ENCODE measurements at regions not wholly inside any gene's neighbourhood (a gene's known extent, or its start where the extent isn't known, plus 50 kb on each side); places are given as distances from the start of the nearest gene placed in this dataset.
"Not testable (repeated sequence)": the region's sequence is repeated elsewhere in the genome, so short reads cannot be mapped to it uniquely, and the experiment has no call there.

DNA sequence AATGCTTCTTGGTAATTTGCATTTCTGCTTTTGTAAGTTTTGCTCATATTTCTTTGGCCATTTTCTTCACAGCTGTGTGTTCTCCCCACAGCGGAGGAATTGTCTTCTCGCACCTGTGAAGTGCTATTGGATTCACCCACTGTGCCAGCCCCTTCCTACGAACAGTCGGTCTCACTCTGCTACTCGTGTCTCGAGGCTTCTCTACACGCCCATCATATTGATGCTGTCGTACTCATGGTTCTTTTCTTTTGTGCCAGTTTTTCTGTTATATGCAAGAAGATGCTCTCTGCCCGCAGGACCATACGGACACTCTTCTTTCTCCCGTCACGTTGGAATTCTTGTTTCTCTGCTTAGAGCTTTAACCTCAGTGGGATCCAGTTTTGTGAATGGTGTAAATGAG lies 200.3 kb downstream of the DLL1 start:
- H4K20me1 ChIP-seq (ENCODE audit: low read depth, low read length): no peaks in the 10 kb centered on the region
- no peaks in the 10 kb centered on the region for H3K27me3 ChIP-seq (ENCODE audit: low read length)
- no peak overlapping the region for H3K9ac ChIP-seq (ENCODE audit: low read length)
- H3K4me2 ChIP-seq (ENCODE audit: low read depth, low read length, poor library complexity, severe bottlenecking): no peak overlapping the region
- no peak overlapping the region for H3K27ac ChIP-seq (ENCODE audit: low read depth, low read length)
- no peaks in the 10 kb centered on the region for H3K36me3 ChIP-seq (ENCODE audit: low read length)
- no peaks in the 10 kb centered on the region for H3K79me2 ChIP-seq (ENCODE audit: insufficient read depth, low read length)
- no peak for TF ChIP-seq EZH2phosphoT487 (conservative IDR thresholded peaks at IDR 0.05; ENCODE audit: low read length)
- H3F3A ChIP-seq (ENCODE audit: insufficient read depth): no peaks in the 10 kb centered on the region
- no peaks in the 10 kb centered on the region for H3K9me3 ChIP-seq (ENCODE audit: insufficient read depth, low read length)
- no peaks in the 10 kb centered on the region for H3K9me2 ChIP-seq (replicated peaks; ENCODE audit: insufficient read depth, low read length)
- H3K4me3 ChIP-seq (ENCODE audit: insufficient read depth, low read length, poor library complexity, severe bottlenecking): no peak overlapping the region
- no peak overlapping the region for H2AFZ ChIP-seq (ENCODE audit: low read depth, low read length, severe bottlenecking)

DNA sequence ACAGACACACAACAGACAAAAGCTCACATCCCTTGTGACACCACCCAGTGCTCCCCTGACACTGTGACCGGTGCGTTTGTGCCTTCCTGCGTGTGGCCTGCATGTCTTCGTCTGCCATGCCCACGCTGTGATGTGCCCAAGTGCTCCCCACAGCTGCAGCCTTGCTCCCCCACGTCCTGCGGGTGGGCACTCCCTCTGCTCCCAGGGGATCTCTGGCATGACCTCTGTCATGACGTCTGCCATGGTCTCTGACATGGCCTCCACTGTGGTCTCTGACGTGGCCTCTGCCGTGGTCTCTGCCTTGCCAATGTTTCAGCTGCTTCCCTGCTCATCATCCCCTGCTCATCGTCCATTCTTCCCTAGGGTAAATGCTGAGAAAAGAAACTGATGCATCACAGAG lies 200.9 kb downstream of the DLL1 start:
- no peak for TF ChIP-seq EZH2phosphoT487 (conservative IDR thresholded peaks at IDR 0.05; ENCODE audit: low read length)
- Histone ChIP-seq H3K27me3 (ENCODE audit: low read length) (no peaks in the 10 kb centered on the region), H3K27ac (ENCODE audit: low read depth, low read length) (no peak overlapping the region), H3K4me2 (ENCODE audit: low read depth, low read length, poor library complexity, severe bottlenecking) (no peak overlapping the region), H2AFZ (ENCODE audit: low read depth, low read length, severe bottlenecking) (no peak overlapping the region), H4K20me1 (ENCODE audit: low read depth, low read length) (no peaks in the 10 kb centered on the region), H3K36me3 (ENCODE audit: low read length) (no peaks in the 10 kb centered on the region), H3K79me2 (ENCODE audit: insufficient read depth, low read length) (no peaks in the 10 kb centered on the region), H3F3A (ENCODE audit: insufficient read depth) (no peaks in the 10 kb centered on the region), H3K9ac (ENCODE audit: low read length) (no peak overlapping the region), H3K9me2 (replicated peaks; ENCODE audit: insufficient read depth, low read length) (no peaks in the 10 kb centered on the region), H3K9me3 (ENCODE audit: insufficient read depth, low read length) (no peaks in the 10 kb centered on the region), H3K4me3 (ENCODE audit: insufficient read depth, low read length, poor library complexity, severe bottlenecking) (no peak overlapping the region)

- TF ChIP-seq CTCF (IDR thresholded peaks at IDR 0.05; ENCODE audit: insufficient read depth, low read length, poor library complexity, severe bottlenecking) (no peak), EZH2phosphoT487 (conservative IDR thresholded peaks at IDR 0.05; ENCODE audit: low read length) (no peak)
- no peaks in the 10 kb centered on the region for H4K20me1 ChIP-seq (ENCODE audit: low read depth, low read length)
- H3F3A ChIP-seq (ENCODE audit: insufficient read depth): no peaks in the 10 kb centered on the region
- no peak overlapping the region for H3K4me2 ChIP-seq (ENCODE audit: low read depth, low read length, poor library complexity, severe bottlenecking)
- no peaks in the 10 kb centered on the region for H3K79me2 ChIP-seq (ENCODE audit: insufficient read depth, low read length)
- H3K27me3 ChIP-seq (ENCODE audit: low read length): no peaks in the 10 kb centered on the region
- no peak overlapping the region for H2AFZ ChIP-seq (ENCODE audit: low read depth, low read length, severe bottlenecking)
- H3K9me2 ChIP-seq (replicated peaks; ENCODE audit: insufficient read depth, low read length): no peaks in the 10 kb centered on the region
- no peak overlapping the region for H3K27ac ChIP-seq (ENCODE audit: low read depth, low read length)
- no peak overlapping the region for H3K4me3 ChIP-seq (ENCODE audit: insufficient read depth, low read length, poor library complexity, severe bottlenecking)
- no peak overlapping the region for H3K9ac ChIP-seq (ENCODE audit: low read length)
- no peaks in the 10 kb centered on the region for H3K9me3 ChIP-seq (ENCODE audit: insufficient read depth, low read length)
- H3K36me3 ChIP-seq (ENCODE audit: low read length): no peaks in the 10 kb centered on the region
These were observed 202.3 kb downstream of the DLL1 start for GRCh38 chr6:170088582-170088955.

GRCh38 chr6:170087941-170088581 lies 202.8 kb downstream of the DLL1 start:
- H3K4me3 ChIP-seq (ENCODE audit: insufficient read depth, low read length, poor library complexity, severe bottlenecking): no peak overlapping the region
- no peak overlapping the region for H3K4me2 ChIP-seq (ENCODE audit: low read depth, low read length, poor library complexity, severe bottlenecking)

DNA sequence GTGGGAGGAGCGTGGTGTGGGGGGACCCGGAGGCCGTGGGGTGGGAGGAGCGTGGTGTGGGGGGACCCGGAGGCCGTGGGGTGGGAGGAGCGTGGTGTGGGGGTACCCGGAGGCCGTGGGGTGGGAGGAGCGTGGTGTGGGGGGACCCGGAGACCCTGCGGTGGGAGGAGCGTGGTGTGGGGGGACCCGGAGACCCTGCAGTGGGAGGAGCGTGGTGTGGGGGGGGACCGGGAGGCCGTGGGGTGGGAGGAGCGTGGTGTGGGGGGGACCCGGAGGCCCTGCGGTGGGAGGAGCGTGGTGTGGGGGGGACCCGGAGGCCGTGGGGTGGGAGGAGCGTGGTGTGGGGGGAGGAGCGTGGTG lies 203.5 kb downstream of the DLL1 start:
- not testable (repeated sequence) for H3K9me3 ChIP-seq (ENCODE audit: insufficient read depth, low read length); H3K9ac ChIP-seq (ENCODE audit: low read length)

More at GRCh38 chr6:170087941-170088581, 202.8 kb downstream of the DLL1 start:
- no peaks in the 10 kb centered on the region for H3F3A ChIP-seq (ENCODE audit: insufficient read depth)
- TF ChIP-seq CTCF (IDR thresholded peaks at IDR 0.05; ENCODE audit: insufficient read depth, low read length, poor library complexity, severe bottlenecking) (no peak), EZH2phosphoT487 (conservative IDR thresholded peaks at IDR 0.05; ENCODE audit: low read length) (no peak)
- H3K27me3 ChIP-seq (ENCODE audit: low read length): no peaks in the 10 kb centered on the region
- no peak overlapping the region for H3K27ac ChIP-seq (ENCODE audit: low read depth, low read length)
- no peaks in the 10 kb centered on the region for H3K36me3 ChIP-seq (ENCODE audit: low read length)
- no peaks in the 10 kb centered on the region for H4K20me1 ChIP-seq (ENCODE audit: low read depth, low read length)
- no peaks in the 10 kb centered on the region for H3K9me2 ChIP-seq (replicated peaks; ENCODE audit: insufficient read depth, low read length)
- no peaks in the 10 kb centered on the region for H3K9me3 ChIP-seq (ENCODE audit: insufficient read depth, low read length)
- no peak overlapping the region for H2AFZ ChIP-seq (ENCODE audit: low read depth, low read length, severe bottlenecking)
- H3K79me2 ChIP-seq (ENCODE audit: insufficient read depth, low read length): no peaks in the 10 kb centered on the region
- H3K9ac ChIP-seq (ENCODE audit: low read length): no peak overlapping the region

More for the DNA sequence above, 203.5 kb downstream of the DLL1 start:
- not testable (repeated sequence) for H3K4me2 ChIP-seq (ENCODE audit: low read depth, low read length, poor library complexity, severe bottlenecking); H3K27ac ChIP-seq (ENCODE audit: low read depth, low read length); H3K27me3 ChIP-seq (ENCODE audit: low read length); H3K9me2 ChIP-seq (replicated peaks; ENCODE audit: insufficient read depth, low read length); H3K4me3 ChIP-seq (ENCODE audit: insufficient read depth, low read length, poor library complexity, severe bottlenecking); H3F3A ChIP-seq (ENCODE audit: insufficient read depth); H4K20me1 ChIP-seq (ENCODE audit: low read depth, low read length); H2AFZ ChIP-seq (ENCODE audit: low read depth, low read length, severe bottlenecking); H3K36me3 ChIP-seq (ENCODE audit: low read length); H3K79me2 ChIP-seq (ENCODE audit: insufficient read depth, low read length)

Measured in SU-DHL-6 (cell line).